A549 (cell line): ENCODE measurements at regions not wholly inside any gene's neighbourhood (a gene's known extent, or its start where the extent isn't known, plus 50 kb on each side); places are given as distances from the start of the nearest gene placed in this dataset.

Experiments
- CBX2 ChIP-seq: fragments of 200-600 bp; sonication (generic); IDR thresholded peaks from 2 replicates; pipeline ENCODE4 v1.6.1; 2016; ENCODE audit warnings: low read depth, mild to moderate bottlenecking, borderline replicate concordance
- EP300 ChIP-seq, 2 experiments: fragments of >200 bp; sonication (Bioruptor Twin); formaldehyde crosslinking; IDR thresholded peaks; 2 replicates in 1 of 2; 3 replicates in 1 of 2; pipeline ENCODE4 v1.6.1; 2016 to 2017
- POLR2A ChIP-seq: IDR thresholded peaks from 2 replicates; pipeline ENCODE4 v1.6.1; 2012; ENCODE audit warnings: mild to moderate bottlenecking, low read length
- RAD21 ChIP-seq, 2 experiments: fragments of >200 bp in 1 of 2; sonication (Bioruptor Twin) in 1 of 2; formaldehyde crosslinking in 1 of 2; IDR thresholded peaks in 1 of 2; conservative IDR thresholded peaks in 1 of 2; 2 replicates in 1 of 2; 3 replicates in 1 of 2; pipeline ENCODE4 v1.6.1; 2012 to 2018; ENCODE audit warnings: inconsistent platforms in 1 of 2
- RARB ChIP-seq: fragments of 250-450 bp; sonication (Bioruptor Pico); IDR thresholded peaks from 2 replicates; pipeline ENCODE4 v1.8.0; 2021; ENCODE audit warnings: mild to moderate bottlenecking, moderate library complexity
- RCOR1 ChIP-seq: fragments of 150-350 bp; IDR thresholded peaks from 2 replicates; pipeline ENCODE4 v1.6.1; 2014; ENCODE audit warnings: antibody characterized with exemption, low read length, low read depth
- RFX5 ChIP-seq: fragments of 450-650 bp; IDR thresholded peaks from 2 replicates; pipeline ENCODE4 v1.7.1; 2014; ENCODE audit warnings: antibody characterized with exemption, mild to moderate bottlenecking, moderate library complexity
- TP53 ChIP-seq: fragments of 250-450 bp; sonication (Bioruptor Pico); IDR thresholded peaks from 2 replicates; pipeline ENCODE4 v1.5.0; 2021; ENCODE audit warnings: mild to moderate bottlenecking, moderate library complexity
- TF ChIP-seq, protein P1 (sequence below): fragments of >200 bp; sonication (Bioruptor Twin); formaldehyde crosslinking; IDR thresholded peaks from 3 replicates; pipeline ENCODE4 v1.5.1; 2016
- TF ChIP-seq, protein P2 (sequence below): IDR thresholded peaks from 2 replicates; pipeline ENCODE4 v1.6.1; 2012

GRCh38 chr3:191119415-191120295 is 79.4 kb upstream of the OSTN start:
- no peak for TF ChIP-seq RAD21 (conservative IDR thresholded peaks at IDR 0.05 in 1 of 2, IDR thresholded peaks at IDR 0.05 in 1 of 2)
- TF ChIP-seq EP300 (IDR thresholded peaks at IDR 0.05) = no peak
- TF ChIP-seq, protein P1, sequence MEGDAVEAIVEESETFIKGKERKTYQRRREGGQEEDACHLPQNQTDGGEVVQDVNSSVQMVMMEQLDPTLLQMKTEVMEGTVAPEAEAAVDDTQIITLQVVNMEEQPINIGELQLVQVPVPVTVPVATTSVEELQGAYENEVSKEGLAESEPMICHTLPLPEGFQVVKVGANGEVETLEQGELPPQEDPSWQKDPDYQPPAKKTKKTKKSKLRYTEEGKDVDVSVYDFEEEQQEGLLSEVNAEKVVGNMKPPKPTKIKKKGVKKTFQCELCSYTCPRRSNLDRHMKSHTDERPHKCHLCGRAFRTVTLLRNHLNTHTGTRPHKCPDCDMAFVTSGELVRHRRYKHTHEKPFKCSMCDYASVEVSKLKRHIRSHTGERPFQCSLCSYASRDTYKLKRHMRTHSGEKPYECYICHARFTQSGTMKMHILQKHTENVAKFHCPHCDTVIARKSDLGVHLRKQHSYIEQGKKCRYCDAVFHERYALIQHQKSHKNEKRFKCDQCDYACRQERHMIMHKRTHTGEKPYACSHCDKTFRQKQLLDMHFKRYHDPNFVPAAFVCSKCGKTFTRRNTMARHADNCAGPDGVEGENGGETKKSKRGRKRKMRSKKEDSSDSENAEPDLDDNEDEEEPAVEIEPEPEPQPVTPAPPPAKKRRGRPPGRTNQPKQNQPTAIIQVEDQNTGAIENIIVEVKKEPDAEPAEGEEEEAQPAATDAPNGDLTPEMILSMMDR = no peak
- TF ChIP-seq, protein P2, sequence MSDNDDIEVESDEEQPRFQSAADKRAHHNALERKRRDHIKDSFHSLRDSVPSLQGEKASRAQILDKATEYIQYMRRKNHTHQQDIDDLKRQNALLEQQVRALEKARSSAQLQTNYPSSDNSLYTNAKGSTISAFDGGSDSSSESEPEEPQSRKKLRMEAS = no peak
- no peak for TF ChIP-seq RCOR1
- TF ChIP-seq CBX2 = no peak
- TF ChIP-seq POLR2A = no peak
- no peak for TF ChIP-seq TP53 (CRISPR knock-in tag)
- no peak for TF ChIP-seq RARB (CRISPR knock-in tag)
- no peak for TF ChIP-seq RFX5
